GM21423 (cell line): ENCODE measurements at regions not wholly inside any gene's neighbourhood (a gene's known extent, or its start where the extent isn't known, plus 50 kb on each side); places are given as distances from the start of the nearest gene placed in this dataset.

Experiments used
- ATAC-seq: cut with Tn5 transposase; IDR thresholded peaks from one replicate; pipeline ENCODE4 v1.9.1; 2021; ENCODE audit warnings: mild to moderate bottlenecking, moderate library complexity; ENCODE audit not compliant: unreplicated experiment

DNA sequence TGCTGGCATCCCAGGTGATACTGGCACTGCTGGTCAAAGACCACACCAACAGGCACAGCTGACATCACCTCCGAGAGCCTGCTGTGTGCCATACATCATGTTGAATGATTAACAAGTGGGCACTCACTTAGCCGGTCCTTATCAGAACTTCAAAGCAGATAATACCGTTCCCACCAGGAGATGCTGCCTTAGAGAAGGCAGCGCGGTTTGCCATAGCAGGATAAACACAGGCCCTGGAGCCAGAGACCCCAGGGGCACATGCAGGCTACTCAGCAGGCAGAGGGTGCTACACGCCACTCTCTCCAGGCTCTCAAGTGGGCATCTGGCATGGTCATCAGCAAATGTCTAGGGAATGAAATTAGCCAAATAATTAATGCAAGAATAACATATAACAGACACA is 86.5 kb upstream of the CST7 start:
- no peak for ATAC-seq

DNA sequence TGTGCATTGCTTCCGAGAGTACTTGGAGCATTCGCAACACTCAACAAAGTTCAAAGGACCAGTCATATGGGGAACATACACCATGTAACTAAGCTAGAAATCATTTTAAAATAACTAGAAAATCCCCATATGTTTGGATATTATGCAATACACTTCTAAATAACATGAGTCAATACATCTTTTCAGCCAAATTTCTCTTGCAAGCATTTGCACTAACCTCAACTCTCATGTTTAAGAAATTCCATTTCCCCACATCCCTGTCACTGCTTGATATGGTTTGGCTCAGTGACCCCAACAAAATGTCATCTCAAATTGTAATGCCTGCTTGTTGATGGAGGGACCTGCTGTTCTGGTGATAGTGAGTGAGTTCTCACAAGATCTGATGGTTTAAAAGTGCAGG is 85.7 kb upstream of the CST7 start:
- ATAC-seq, result no peak

DNA sequence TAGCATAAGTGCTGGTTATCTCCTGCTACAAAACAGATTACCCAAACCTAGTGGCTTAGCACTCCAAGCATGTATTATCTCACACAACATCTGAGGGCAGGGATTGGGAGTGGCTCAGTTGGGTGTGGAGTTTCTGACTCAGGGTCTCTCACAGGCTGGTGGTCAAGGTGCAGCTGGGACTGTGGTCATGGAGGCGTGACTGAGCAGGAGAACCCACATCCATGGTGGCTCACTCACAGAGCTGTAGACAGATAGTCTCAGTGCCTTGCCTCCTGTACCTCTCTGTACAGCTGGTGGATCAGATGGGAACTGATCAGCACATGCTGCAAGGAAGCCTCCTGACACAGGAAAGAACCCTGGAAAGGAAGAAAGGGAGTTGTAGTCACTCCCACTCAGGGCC is 83.1 kb upstream of the CST7 start:
- ATAC-seq, result no peak

DNA sequence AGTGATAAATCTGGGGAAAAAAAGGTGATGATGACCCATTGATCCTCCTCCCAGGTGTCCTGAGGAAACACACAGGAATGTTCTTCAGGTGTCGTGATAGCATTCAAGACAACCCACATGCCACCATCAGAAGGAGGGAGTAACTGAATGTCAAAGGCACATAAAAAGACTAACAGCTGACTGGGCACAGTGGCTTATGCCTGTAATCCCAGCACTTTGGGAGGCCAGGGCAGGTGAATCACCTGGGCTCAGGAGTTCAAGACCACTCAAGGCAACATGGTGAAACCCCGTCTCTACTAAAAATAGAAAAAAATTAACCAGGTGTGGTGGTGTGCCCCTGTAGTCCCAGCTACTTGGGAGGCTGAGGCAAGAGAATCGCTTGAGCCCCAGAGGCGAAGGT is 82.3 kb upstream of the CST7 start:
- no peak for ATAC-seq

DNA sequence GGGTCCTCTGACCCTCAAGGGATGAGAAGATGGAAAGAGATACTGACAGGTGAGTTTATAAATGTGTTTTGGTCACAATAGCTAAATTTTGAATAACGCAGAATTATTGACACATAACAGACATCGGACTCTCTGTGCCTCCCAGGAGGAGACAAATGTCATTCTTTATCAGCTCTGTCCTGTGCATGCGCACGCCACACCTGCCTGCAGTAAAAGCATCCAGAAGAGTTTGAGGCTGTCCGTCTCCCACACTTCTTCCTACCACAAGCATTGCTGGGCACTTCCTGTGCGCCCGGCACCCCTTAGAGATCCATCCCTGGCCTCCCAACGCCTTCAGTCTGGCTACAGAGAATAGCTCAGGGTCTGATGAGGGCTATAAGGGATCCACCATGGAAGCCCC is 81.5 kb upstream of the CST7 start:
- no peak for ATAC-seq

DNA sequence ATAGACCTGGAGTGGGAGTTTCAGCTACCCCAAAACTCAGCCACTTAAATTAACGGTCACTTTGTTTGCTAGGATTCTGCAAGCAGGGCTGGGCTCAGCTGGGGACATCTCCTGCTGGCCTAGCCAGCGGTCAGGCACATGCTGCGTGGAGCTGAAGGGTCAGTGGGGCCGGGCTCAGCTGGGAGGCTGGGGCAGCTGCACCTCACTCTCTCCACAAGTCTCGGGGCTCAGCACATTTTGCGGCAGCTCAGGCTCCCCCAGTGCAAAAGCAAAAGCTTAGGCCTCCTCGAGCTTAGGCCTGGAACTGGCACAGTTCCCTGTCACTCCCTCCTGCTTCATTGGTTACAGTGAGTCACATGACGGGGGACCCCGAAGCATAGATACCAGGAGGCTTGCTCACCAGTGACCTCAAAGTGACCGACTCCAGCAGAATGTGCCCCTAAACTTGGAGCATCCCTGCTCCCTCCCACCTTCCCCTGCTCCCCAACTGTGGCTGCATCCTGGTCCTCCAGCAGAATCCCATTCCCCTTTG is 80.6 kb upstream of the CST7 start:
- no peak for ATAC-seq

DNA sequence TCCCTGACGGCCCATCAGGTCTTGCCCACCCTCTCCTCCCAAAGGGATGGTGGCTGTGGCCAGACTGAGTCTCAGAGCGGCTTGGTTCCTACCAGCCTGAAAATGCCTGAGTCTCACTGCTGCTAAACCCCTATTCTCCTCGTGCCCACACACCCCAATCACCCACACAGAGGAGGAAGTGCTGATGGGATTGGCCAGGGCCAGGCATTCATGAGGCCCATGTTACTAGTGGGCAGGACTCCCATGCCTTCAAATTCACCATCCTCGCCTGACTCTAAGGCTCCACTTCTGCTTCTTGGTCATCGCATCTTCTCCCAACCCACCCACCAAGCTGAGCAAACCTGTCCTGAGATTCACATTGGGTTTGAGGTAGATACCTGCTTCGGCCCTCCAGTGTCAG is 80.1 kb upstream of the CST7 start:
- ATAC-seq, result no peak

DNA sequence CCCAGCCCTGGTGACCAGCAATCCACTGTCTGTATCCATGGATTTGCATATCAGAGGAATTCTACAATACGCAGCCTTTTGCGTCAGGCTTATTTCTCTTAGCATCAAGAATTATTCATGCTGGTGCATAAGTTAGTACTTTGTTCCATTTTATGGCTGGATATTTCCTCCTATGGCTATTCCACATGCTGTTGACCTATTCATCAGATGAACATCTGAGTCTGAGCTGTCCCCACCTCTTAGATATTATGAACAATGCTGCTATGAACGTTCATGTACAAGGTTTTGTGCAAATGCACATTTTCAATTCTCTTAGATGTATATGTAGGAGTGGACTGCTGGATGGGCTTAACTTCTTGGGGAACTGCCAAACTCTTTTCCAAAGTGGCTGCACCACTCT is 79.0 kb upstream of the CST7 start:
- ATAC-seq, result no peak

DNA sequence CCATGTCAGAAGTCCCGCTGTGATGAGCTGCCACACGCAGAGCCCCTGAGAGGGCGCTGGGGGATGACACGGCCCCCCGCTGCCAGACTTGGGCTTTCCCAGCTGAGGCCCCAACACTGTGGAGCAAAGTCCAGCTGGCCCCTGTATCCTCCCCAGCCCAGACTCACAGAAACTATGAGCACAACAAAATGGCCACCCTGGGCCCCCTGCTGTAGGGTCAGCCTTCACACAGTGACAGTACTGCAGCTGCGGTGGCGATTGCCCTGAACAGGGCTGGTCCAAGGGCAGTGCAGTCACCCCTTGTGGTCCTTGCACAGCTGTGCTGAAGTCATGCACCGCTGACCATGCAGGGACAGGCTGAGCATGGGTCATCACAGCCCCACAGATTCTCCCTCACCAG is 78.2 kb upstream of the CST7 start:
- no peak for ATAC-seq

DNA sequence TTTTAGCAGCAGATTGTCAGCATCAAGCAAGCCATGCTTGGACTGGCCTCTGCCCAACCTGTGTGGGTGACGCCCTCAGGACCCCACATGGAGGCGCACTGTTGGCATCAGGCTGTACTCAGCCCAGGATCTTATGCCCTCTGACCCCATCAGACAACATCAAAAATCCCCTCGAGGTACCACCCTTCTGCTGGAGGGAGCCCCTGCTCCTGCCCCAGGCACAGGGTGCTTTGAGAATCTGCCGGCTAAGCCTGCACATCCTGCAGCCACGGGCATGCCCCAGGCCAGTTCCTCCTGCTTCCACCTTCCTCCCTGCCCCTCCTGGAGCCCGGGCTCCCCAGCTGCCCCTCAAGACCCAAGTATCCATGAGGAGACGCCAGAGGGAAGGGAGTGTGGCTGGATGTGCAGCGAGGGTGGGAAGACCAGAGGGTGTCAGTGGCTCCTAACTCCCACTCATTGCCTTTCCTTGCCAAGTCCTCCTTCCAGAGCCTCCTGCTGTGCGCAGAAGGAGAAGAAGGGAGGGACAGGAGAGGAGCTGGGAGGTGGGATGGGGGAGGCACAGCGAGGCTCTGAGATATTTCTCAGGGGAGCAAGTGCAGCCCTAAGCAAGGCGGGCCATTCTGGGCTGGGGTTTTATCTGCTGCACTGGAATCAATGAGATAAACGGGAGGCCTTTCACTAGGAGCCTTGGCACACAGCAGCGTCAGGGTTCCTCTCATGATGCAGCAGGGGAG is 77.4 kb upstream of the CST7 start:
- no peak for ATAC-seq

DNA sequence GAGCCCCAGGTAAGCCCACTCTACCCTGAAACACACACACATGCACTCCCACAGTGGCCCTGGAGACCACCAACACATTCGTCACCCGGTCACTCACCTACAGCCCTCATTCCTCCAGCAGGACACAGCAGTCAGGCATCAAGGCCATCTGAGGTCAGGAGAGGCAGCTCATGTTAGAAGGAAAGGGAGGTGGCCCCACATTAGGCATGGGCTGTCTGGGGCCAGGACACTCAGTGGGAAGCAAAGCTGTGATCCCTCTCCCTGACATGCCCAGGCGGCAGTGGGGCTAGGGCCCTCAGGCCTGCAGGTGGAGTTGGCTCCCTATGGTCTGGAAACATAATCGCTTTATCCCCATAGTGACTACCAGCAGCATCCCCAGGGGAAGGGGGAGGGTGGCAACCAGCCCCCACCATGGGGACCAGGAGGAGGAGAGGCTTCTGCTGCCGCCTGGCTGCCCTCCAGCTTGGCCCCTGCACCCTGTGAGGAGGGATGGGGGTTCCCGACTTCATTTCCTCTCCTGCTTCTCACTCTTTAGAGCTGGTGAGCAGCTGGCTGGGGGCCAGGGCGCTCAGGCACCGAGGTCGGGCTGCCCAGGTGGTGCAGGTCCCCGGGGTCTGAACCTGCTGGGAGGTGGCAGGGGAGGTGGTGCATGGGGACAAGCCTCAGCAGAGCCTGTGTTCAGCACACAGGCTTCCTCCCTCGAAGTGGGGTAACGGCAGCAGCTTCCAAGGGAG is 76.6 kb upstream of the CST7 start:
- peak; percentile 46 for ATAC-seq

DNA sequence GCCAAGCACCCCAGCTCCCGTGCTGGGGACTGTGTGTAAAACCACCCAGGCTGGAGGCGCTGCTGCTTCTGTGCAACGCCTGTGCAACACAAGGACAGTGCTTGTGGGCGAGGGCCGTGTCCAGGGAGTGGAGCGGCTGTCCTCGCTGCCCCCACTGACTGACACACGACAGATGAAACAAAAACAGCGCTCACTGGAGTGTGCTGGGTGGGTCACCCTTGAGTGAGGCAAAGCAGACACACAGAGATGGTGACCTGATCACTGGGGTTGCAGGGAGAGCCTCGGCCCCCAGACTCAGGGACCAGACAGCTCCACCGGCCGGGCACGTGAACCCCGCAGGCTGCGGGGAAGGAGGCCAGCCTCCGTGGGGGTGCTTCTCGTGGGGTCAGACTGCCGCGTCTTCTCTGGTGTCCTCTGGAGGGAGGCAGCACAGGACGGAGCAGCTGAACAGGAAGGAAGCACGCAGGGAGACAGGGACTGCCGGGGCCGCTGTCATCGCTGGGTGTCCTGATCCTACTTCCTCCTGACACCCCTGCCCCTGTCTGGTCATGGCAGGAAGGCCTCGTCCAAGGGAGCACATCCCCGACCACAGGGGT is 75.9 kb upstream of the CST7 start:
- no peak for ATAC-seq

DNA sequence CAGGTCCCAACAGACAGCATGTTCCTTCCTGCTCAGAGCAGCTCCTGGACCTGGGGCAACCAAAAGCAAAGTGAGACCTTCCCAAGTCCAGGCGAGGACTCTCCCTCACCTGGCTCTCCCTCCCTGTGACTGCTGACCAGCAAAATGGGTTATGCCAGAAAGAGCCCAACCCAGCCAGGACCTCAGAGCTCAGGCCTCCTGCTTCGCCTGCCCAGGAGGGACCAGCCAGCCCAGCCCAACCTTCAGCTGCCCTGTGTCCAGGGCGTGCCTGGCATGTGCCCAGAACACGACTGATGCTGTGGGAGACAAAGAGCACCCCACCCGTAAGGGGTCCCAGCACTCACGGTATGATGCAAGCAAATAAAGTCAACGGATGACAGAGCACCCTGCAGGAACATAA is 74.0 kb upstream of the CST7 start:
- ATAC-seq, result no peak

DNA sequence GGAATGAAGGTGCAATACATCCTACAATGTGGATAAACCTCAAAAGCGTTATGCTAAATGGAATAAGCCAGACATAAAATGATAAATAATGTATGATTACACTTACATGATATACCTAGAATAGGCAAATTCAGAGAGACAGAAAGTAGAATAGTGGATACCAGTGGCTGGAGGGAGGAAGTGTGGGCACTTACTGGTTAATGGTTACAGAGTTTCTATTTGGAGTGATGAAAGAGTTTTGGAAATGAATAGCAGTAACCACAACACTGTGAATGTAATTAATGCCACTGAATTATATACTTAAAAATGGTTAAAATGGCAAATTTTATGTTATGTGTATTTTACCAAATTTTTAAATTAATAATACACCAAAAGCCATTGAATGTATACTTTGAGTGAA is 71.4 kb upstream of the CST7 start:
- peak; percentile 52 for ATAC-seq

DNA sequence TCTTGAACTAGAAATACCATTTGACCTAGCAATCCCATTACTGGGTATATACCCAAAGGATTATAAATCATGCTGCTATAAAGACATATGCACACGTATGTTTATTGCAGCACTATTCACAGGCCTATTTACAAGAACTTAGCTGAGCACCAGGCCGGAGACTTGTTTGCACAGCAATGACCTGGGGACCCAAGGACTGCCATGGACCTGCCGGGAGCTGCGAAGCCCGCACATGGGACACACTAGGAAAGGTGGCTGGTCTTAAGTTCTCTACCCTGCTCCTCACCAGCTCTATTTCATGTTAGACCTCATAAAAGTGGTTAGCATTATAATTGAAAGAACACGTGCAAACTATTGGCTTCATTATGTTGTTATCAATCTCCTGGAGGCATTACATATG is 70.4 kb upstream of the CST7 start:
- ATAC-seq, result no peak

DNA sequence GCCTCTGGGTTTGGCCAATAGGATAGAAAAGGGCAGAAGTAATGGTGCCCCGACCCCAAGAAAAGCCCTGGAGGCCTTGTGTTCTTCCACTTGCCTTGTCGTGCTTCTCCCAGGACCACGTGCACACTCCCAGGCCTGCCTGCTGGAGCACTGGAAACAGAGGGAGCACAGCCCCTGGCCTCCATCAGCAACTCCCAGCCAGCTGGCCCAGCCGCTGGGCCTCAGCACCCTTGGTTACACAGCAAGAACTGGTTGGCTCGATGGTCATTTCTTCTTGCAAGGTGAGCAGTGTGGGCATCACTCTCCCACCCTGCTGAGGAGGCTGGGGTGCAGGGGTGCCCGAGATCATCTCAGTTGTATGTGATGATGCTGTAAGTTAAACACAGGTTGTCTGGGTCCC is 69.2 kb upstream of the CST7 start:
- no peak for ATAC-seq

DNA sequence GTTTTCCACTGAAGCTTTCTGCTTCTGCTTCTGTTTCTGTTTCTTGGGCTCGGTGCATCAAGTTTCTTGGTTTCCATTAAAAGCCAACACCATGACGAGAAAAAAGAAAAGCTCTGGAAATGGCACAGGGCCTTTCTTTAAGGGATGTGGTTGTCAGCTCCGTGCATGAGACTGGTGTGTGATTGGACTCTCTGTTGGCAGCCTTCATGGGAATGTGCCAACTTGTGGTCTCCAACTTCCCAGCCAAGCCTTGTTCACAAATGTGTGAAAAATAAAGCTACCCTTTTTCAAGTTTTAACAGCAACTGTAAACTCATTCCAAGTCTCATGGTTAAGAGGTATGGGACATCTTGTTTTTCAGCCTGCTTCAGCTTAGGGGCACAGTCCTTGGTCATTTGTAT is 68.7 kb upstream of the CST7 start:
- ATAC-seq, result no peak

DNA sequence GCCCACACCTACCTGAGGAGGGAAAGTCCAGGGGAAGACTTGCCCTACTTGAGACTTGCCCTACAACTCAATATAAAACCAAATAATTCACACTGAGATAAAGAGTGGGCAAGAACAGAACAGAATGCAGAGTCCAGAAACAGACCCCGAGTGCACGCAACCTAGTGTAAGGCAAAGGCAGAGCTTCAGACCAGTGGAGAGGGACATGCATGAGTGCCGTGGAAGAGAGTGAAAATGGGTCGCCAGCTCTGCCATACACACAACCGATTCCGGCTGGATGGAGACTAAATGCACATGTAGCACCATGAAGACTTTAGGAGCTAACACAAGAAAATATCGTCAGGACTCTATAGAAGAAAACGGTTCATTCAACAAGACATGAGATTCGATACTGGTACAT is 58.8 kb upstream of the CST7 start:
- ATAC-seq, result no peak

DNA sequence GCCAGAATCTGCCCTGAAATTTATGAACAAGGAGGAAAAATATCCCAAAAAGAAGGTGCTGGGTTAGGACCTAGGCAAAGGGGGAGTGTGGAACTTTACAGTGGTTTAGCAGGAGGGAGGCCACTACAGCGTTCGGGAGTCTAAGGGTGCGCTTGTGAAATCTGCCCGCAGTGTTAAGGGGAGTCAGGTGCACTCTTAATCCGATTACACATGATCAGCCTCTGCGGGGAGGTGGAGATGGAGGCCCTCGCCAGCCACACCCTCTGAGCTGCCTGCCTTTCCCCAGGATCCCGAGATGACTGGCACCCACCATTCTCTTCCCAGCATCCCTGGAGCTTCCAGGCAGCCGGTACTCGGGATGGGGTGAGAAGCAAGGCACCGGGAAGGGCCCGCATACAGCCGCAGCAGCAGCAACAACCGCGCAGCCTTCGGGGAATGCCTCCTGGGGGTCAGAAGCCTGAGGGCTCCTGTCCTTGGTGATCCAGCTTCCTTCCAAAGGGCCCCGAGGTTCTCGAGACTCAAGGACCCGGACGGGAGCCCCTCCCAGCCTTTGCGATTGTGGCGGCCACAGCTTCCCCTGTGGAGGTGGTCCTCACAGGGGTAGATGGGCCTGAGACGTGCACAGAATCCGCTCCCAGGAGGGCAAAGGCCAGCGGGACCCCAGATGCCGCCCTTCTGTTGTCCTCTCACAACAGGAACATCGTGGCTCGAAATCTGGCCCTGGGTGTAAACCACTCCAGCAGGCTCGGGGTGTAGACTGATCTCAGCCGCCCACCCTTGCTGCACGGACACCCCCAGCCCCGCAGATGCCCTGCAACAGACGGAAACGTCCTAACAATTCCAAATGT is 57.3 kb upstream of the CST7 start:
- ATAC-seq, result no peak

DNA sequence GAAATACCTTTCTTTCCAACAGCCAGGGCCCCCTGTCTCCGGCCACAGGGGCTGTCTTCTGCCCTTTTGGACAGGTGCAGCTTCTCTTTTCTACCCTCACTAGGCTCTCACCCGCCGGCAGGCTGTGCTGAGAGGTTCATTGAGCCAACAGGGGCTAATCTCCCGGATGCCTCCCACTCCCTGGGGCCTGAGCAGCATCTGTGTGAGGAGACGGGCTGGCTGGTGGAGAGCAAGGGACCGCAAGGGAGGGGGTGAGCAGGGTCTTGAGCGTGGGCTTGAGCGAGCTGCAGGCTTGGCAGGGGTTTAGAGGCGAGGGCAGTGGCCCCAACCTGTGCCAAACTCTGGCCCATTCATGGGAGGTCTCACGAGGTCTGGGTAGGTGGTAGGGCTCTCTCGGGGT is 56.5 kb upstream of the CST7 start:
- ATAC-seq, result no peak

DNA sequence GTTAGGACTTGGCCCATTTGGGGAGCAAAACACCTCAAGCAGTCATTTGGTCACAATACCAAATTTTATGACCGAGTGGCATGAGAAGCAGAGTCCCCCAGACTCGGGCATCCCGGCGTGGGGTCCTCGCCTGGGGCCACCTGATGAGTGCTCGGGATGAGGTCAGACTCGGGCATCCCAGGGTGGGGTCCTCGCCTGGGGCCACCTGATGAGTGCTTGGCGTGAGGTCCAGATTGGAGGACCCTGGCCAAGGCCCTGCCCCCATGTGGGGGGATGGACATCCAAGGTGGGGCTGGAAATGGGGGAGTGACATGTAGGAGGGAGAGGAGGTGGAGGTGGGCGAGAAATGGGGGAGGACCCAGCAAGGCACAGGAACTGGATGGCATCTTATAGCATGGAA is 56.1 kb upstream of the CST7 start:
- no peak for ATAC-seq
